SK-N-SH (cell line): ENCODE measurements at regions not wholly inside any gene's neighbourhood (a gene's known extent, or its start where the extent isn't known, plus 50 kb on each side); places are given as distances from the start of the nearest gene placed in this dataset.

Experiments
- CTCF ChIA-PET: fragments of 300-600, 350-600 bp; formaldehyde crosslinking; extraction: SDS; loops from one replicate; lab custom pipeline; 2021; lab: Yijun Ruan, JAX
- POLR2A ChIA-PET: fragments of 350-600 bp; sonication (Branson Sonifier 250); formaldehyde crosslinking; extraction: SDS; loops from one replicate; lab custom pipeline; 2020; ENCODE audit warnings: antibody characterized with exemption, inconsistent platforms; lab: Yijun Ruan, JAX
- DNase-seq: peaks from one replicate; pipeline ENCODE4 v3.0.0; 2012
- H2AFZ ChIP-seq: fragments of 200-600 bp; sonication (generic); 2 replicates; pipeline ENCODE4 v1.8.1; 2016; ENCODE audit warnings: antibody characterized with exemption, mild to moderate bottlenecking, low read depth
- H3F3A ChIP-seq: fragments of 200-600 bp; sonication (generic); replicated peaks from 2 replicates; pipeline ENCODE3; 2016; ENCODE audit warnings: antibody characterized with exemption, mild to moderate bottlenecking; ENCODE audit not compliant: insufficient read depth
- H3K27ac ChIP-seq, 2 experiments: fragments of 200-500 bp in 1 of 2; fragments of 200-600 bp in 1 of 2; sonication (Bioruptor generic) in 1 of 2; sonication (generic), shearing (Covaris generic) in 1 of 2; 2 replicates each; pipeline versions ENCODE4 v1.5.1 to v1.6.1; 2014 to 2016; ENCODE audit warnings: low read depth in 2 of 2, inconsistent platforms in 1 of 2, low read length in 1 of 2, mild to moderate bottlenecking in 1 of 2, mixed read lengths in 1 of 2
- H3K27me3 ChIP-seq: fragments of 200-600 bp; sonication (generic), shearing (Covaris generic); 2 replicates; pipeline ENCODE4 v1.6.1; 2016; ENCODE audit warnings: mixed run types; ENCODE audit not compliant: insufficient read depth
- H3K36me3 ChIP-seq, 2 experiments: fragments of 200-500 bp in 1 of 2; fragments of 200-600 bp in 1 of 2; sonication (Bioruptor generic) in 1 of 2; sonication (generic) in 1 of 2; replicated peaks in 1 of 2; 2 replicates each; pipeline versions ENCODE3 to v1.5.1; 2014 to 2016; ENCODE audit warnings: low read length in 1 of 2, mild to moderate bottlenecking in 1 of 2; ENCODE audit not compliant: insufficient read depth in 2 of 2, control insufficient read depth in 1 of 2
- H3K4me1 ChIP-seq, 2 experiments: fragments of 200-500 bp in 1 of 2; fragments of 200-600 bp in 1 of 2; sonication (Bioruptor generic) in 1 of 2; sonication (generic), shearing (Covaris generic) in 1 of 2; 2 replicates each; pipeline versions ENCODE4 v1.5.1 to v1.6.1; 2014 to 2016; ENCODE audit warnings: low read depth in 1 of 2, low read length in 1 of 2, mixed run types in 1 of 2; ENCODE audit not compliant: insufficient read depth in 2 of 2, control insufficient read depth in 1 of 2
- H3K4me2 ChIP-seq: fragments of 200-600 bp; sonication (generic), shearing (Covaris generic); 2 replicates; pipeline ENCODE4 v1.6.1; 2017; ENCODE audit warnings: mixed run types
- H3K4me3 ChIP-seq, 2 experiments: fragments of 200-500 bp in 1 of 2; fragments of 200-600 bp in 1 of 2; sonication (Bioruptor generic) in 1 of 2; sonication (generic), shearing (Covaris generic) in 1 of 2; 2 replicates each; pipeline versions ENCODE4 v1.5.1 to v1.8.1; 2014 to 2016; ENCODE audit warnings: low read depth in 2 of 2, inconsistent platforms in 1 of 2, low read length in 1 of 2, mild to moderate bottlenecking in 1 of 2, mixed read lengths in 1 of 2, moderate library complexity in 1 of 2
- H3K79me2 ChIP-seq: fragments of 200-600 bp; sonication (generic); 2 replicates; pipeline ENCODE4 v1.8.1; 2017; ENCODE audit warnings: mild to moderate bottlenecking; ENCODE audit not compliant: insufficient read depth
- H3K9ac ChIP-seq: fragments of 200-600 bp; sonication (generic); 2 replicates; pipeline ENCODE4 v1.6.1; 2017; ENCODE audit warnings: mixed run types
- H3K9me2 ChIP-seq: fragments of 200-600 bp; sonication (generic); 2 replicates; pipeline ENCODE4 v1.6.1; 2017; ENCODE audit warnings: mixed run types
- H3K9me3 ChIP-seq: fragments of 200-600 bp; sonication (generic); 2 replicates; pipeline ENCODE4 v1.6.1; 2017; ENCODE audit warnings: mixed run types, mild to moderate bottlenecking, moderate library complexity
- H4K20me1 ChIP-seq: fragments of 200-600 bp; sonication (generic); 2 replicates; pipeline ENCODE4 v1.6.1; 2017; ENCODE audit warnings: mild to moderate bottlenecking, mixed run types; ENCODE audit not compliant: insufficient read depth
- CHD2 ChIP-seq: fragments of 150-350 bp; IDR thresholded peaks from 2 replicates; pipeline ENCODE4 v1.6.1; 2018; ENCODE audit warnings: low read length; ENCODE audit not compliant: partially characterized antibody
- ELF1 ChIP-seq: IDR thresholded peaks from 2 replicates; pipeline ENCODE4 v1.4.0; 2012
- EP300 ChIP-seq, 2 experiments: IDR thresholded peaks; 2 replicates each; pipeline versions ENCODE4 v1.4.0 to v1.6.1; 2012; ENCODE audit warnings: borderline replicate concordance in 1 of 2, low read depth in 1 of 2, low read length in 1 of 2
- FOSL2 ChIP-seq: IDR thresholded peaks from 2 replicates; pipeline ENCODE4 v1.4.0; 2012; ENCODE audit warnings: low read depth, mild to moderate bottlenecking, moderate library complexity, borderline replicate concordance
- FOXM1 ChIP-seq: IDR thresholded peaks from 2 replicates; pipeline ENCODE4 v1.4.0; 2012; ENCODE audit warnings: low read depth, mild to moderate bottlenecking
- MXI1 ChIP-seq: IDR thresholded peaks from 2 replicates; pipeline ENCODE4 v1.6.1; 2012; ENCODE audit warnings: mild to moderate bottlenecking, low read depth, low read length, improper control_type of control experiment
- NFIC ChIP-seq: IDR thresholded peaks from 2 replicates; pipeline ENCODE4 v1.4.0; 2012; ENCODE audit warnings: borderline replicate concordance
- NRF1 ChIP-seq: IDR thresholded peaks from 2 replicates; pipeline ENCODE4 v1.6.1; 2012; ENCODE audit warnings: low read depth, mild to moderate bottlenecking, low read length
- PBX3 ChIP-seq: IDR thresholded peaks from 2 replicates; pipeline ENCODE4; 2012
- RAD21 ChIP-seq: IDR thresholded peaks from 2 replicates; pipeline ENCODE4 v1.6.1; 2012; ENCODE audit warnings: mild to moderate bottlenecking, low read length
- TAF1 ChIP-seq: IDR thresholded peaks from 2 replicates; pipeline ENCODE4 v1.6.1; 2012; ENCODE audit warnings: low read depth, mild to moderate bottlenecking, low read length, moderate library complexity, borderline replicate concordance
- TEAD4 ChIP-seq: IDR thresholded peaks from 2 replicates; pipeline ENCODE4 v1.4.0; 2012; ENCODE audit warnings: mild to moderate bottlenecking, borderline replicate concordance; ENCODE audit not compliant: insufficient read depth
- WGBS: methylation state at CpG from one replicate; pipeline ENCODE4 v1.1.6; 2017; ENCODE audit warnings: low lambda C conversion rate; 5-methylcytosine and 5-hydroxymethylcytosine counted together
- TF ChIP-seq, protein P1 (sequence below): IDR thresholded peaks from 2 replicates; pipeline ENCODE4 v1.4.0; 2012; ENCODE audit warnings: low read depth, borderline replicate concordance
- TF ChIP-seq, protein P2 (sequence below): IDR thresholded peaks from 2 replicates; pipeline ENCODE4 v1.6.1; 2012; ENCODE audit warnings: mild to moderate bottlenecking, low read depth, low read length, moderate library complexity

GRCh38 chr17:5821803-5822202 is 237.5 kb upstream of the NLRP1 start:
- no peak for DNase-seq
- H3K4me2 ChIP-seq, result no peak overlapping the region

More at GRCh38 chr17:5821803-5822202, 237.5 kb upstream of the NLRP1 start:
- no peaks in the 10 kb centered on the region for H3K9me2 ChIP-seq
- CTCF ChIA-PET, result no interaction called here
- no peaks in the 10 kb centered on the region for H3K9me3 ChIP-seq
- H3K4me1 ChIP-seq, result no peaks in the 10 kb centered on the region
- H3K27me3 ChIP-seq, result peaks cover 12% of the 10 kb centered on the region
- H3K9ac ChIP-seq, result no peak overlapping the region
- POLR2A ChIA-PET, result no interaction called here
- no peaks in the 10 kb centered on the region for H3F3A ChIP-seq
- no peak overlapping the region for H3K4me3 ChIP-seq
- no peak overlapping the region for H2AFZ ChIP-seq
- 23% methylated on average over 4 of the region's 4 CpGs for WGBS
- no peak overlapping the region for H3K27ac ChIP-seq
- no peaks in the 10 kb centered on the region for H3K36me3 ChIP-seq
- TF ChIP-seq, protein P1, sequence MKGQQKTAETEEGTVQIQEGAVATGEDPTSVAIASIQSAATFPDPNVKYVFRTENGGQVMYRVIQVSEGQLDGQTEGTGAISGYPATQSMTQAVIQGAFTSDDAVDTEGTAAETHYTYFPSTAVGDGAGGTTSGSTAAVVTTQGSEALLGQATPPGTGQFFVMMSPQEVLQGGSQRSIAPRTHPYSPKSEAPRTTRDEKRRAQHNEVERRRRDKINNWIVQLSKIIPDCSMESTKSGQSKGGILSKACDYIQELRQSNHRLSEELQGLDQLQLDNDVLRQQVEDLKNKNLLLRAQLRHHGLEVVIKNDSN, result no peak
- TF ChIP-seq NFIC (no peak), EP300 (IDR thresholded peaks at IDR 0.05; ENCODE audit: borderline replicate concordance in 1 of 2, low read depth in 1 of 2, low read length in 1 of 2) (no peak), PBX3 (no peak), CHD2 (no peak), ELF1 (no peak), MXI1 (no peak), TEAD4 (no peak), TAF1 (no peak), FOXM1 (no peak), FOSL2 (no peak), RAD21 (no peak), NRF1 (no peak)
- TF ChIP-seq, protein P2, sequence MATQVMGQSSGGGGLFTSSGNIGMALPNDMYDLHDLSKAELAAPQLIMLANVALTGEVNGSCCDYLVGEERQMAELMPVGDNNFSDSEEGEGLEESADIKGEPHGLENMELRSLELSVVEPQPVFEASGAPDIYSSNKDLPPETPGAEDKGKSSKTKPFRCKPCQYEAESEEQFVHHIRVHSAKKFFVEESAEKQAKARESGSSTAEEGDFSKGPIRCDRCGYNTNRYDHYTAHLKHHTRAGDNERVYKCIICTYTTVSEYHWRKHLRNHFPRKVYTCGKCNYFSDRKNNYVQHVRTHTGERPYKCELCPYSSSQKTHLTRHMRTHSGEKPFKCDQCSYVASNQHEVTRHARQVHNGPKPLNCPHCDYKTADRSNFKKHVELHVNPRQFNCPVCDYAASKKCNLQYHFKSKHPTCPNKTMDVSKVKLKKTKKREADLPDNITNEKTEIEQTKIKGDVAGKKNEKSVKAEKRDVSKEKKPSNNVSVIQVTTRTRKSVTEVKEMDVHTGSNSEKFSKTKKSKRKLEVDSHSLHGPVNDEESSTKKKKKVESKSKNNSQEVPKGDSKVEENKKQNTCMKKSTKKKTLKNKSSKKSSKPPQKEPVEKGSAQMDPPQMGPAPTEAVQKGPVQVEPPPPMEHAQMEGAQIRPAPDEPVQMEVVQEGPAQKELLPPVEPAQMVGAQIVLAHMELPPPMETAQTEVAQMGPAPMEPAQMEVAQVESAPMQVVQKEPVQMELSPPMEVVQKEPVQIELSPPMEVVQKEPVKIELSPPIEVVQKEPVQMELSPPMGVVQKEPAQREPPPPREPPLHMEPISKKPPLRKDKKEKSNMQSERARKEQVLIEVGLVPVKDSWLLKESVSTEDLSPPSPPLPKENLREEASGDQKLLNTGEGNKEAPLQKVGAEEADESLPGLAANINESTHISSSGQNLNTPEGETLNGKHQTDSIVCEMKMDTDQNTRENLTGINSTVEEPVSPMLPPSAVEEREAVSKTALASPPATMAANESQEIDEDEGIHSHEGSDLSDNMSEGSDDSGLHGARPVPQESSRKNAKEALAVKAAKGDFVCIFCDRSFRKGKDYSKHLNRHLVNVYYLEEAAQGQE, result no peak
- TF ChIP-seq, all 33 proteins: peak for 0
- Histone ChIP-seq H4K20me1 (no peaks in the 10 kb centered on the region), H3K79me2 (no peaks in the 10 kb centered on the region)
